GM18520 (cell line): ENCODE measurements at regions not wholly inside any gene's neighbourhood (a gene's known extent, or its start where the extent isn't known, plus 50 kb on each side); places are given as distances from the start of the nearest gene placed in this dataset.

Source experiments
- ATAC-seq: cut with Tn5 transposase; IDR thresholded peaks from one replicate; pipeline ENCODE4 v1.9.1; 2021; ENCODE audit not compliant: unreplicated experiment

- ATAC-seq = no peak
These were observed 427.9 kb upstream of the CDH7 start for GRCh38 chr18:65322895-65323294.

GRCh38 chr18:65298422-65298821, 452.4 kb upstream of the CDH7 start:
- no peak for ATAC-seq

DNA sequence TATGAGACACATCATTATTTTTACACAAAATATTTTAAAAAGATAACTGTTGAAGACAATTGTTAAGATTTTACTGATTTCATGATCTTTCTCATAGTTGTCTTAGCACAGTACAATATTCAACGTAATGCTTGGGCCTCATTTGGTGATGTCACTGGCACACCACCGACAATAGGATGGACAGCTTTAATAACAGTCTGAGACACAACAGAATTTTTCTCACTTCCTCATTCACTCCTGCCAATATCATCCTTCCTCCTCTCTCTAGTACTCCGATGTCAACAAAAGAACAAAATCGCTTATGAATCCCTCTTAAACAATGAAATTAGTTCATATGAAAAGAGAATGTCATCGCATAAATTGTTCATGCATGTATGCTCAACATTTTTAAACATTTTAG, 461.9 kb upstream of the CDH7 start:
- ATAC-seq = no peak

DNA sequence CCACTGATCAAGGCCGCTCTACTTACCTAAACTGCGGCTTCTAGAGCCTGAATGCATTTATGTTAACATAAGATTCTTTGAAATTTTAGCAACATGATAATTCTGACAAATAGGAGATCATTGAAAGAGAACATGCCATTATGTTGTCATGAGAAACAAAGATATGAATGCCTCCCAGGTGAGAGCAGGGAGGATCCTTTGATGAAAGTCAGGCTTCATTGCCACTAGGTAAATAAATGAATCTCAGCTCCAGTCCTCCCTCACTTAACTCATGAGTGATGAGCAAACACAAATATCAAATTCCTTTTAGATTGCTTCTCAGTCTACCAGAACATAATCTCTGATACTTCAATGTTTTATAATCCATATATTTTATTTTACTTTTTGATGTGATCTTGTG, 463.2 kb upstream of the CDH7 start:
- ATAC-seq = no peak

GRCh38 chr18:65282096-65282495, 468.7 kb upstream of the CDH7 start:
- no peak for ATAC-seq

DNA sequence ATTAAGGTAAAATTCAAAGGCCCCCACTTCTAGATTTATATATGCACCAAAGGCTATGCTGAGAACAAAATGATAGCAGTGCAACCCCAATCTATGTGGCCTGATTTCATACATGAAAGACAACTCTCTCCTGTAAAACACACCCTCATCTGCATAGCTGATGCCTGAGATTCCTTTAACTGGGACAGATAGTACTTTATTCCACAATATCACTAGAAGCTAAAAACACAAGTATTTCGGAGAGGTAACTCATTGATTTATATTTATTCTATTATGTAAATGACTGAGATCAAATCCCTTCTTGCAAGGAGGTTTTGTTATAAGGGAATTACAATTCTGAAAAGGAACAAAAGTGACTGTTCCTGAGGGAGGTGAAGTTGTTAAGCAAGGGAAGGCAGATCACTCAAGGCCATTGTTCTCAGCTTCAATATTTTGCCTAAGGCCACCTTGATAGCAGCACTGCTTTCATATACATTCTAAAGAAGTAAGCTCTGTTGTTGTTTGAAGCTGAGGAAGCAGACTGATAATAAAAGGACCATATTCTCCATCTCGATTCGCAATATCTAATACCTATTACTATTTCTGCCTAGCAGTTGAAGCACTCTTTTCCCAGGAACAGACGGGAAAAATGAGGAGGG, 471.0 kb upstream of the CDH7 start:
- ATAC-seq = no peak

- no peak for ATAC-seq
These were observed 471.7 kb upstream of the CDH7 start for GRCh38 chr18:65278939-65279667.

DNA sequence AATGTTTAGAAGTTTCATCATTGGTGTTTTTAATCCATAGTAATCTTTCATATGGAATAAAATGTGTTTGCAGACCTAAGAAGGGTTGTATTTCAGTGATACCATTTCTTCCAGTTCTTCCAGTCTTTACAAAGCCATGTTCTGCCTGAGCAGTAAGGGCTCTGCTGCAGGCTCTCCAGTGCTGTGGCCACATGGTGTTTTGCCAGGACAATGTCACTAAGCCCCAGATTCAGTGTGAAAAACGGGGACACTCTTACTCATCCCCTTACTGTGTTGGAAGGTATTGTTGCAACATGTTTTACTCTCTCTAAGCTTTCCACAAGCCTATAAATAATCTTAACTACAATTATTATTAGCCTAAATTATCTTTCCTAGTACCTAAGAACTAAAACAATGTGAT, 481.4 kb upstream of the CDH7 start:
- ATAC-seq = no peak

DNA sequence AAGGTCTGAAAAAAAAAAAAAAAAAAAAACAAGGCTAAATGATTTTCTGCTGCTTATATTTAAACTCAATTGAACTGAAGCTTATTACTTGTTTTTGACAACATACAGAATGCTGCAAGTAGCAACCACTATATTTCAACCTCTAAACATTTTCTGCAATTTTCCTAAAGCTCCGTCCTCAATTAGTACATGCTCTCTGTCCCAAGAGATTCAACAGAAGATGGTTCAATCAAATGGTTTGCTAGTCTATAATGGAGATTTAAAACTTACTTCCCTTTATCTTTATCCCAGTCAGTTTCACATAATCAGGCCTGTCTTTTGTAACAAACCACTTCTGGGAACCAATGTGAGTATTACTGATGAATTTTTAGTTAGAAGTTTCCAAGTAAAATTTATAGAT, 485.1 kb upstream of the CDH7 start:
- ATAC-seq = no peak

DNA sequence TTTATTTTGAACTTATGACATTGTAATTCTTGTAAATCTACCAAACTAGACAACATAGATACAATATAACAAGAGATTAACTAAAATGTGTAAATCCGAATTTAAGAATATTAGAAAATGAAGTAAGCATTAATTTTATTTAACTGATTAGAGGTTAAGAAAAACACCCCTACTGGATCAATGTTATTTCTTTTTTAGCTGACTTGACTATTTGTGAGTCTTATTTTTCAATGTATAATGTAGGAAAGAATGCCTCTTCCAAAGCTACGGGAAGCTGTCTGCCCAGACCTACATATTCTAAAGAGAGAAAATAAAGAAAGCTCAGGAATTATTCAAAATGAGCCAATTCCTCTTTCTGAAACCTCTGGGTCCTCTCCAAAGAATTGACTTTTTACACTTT, 490.8 kb upstream of the CDH7 start:
- no peak for ATAC-seq

- ATAC-seq = no peak
These were observed 491.4 kb upstream of the CDH7 start for GRCh38 chr18:65259403-65259802.

DNA sequence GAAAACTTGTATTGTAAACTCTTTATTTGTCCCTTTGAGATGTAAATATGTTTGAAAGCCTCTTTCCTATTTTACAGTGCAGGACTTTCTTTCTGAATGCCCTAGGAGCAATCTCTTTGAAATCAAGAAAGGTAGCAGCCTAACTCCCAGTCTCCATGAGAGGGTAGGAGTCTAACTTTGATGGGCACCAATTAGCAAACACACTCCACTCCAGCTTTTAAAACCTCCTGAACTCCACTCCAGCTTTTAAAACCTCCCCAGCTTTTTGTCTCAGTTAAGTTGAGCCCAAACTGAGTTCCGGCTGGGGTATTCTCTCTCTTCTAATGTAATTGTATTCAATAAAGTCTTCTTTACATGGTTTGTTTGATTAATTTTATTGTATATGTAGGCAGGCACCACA, 493.7 kb upstream of the CDH7 start:
- ATAC-seq = no peak

GRCh38 chr18:65255417-65255816, 495.4 kb upstream of the CDH7 start:
- ATAC-seq = no peak

DNA sequence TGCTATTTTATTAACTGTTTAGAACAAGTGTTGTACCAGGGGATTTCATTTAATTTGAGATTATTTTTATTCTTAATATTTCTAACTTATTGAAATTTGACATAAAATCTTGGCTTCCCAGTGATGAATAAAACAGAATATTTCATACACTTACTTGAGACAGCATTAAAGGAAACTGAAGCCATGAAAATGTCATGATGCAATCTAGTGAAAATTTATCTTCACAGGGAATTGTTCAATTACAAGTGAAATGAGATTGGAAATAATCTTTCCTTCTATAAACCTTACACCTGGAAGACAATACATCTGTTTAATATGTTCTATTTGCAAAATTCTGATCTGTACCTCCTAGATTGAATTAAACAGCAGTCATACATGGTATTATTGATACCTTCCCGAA, 511.0 kb upstream of the CDH7 start:
- ATAC-seq = no peak

DNA sequence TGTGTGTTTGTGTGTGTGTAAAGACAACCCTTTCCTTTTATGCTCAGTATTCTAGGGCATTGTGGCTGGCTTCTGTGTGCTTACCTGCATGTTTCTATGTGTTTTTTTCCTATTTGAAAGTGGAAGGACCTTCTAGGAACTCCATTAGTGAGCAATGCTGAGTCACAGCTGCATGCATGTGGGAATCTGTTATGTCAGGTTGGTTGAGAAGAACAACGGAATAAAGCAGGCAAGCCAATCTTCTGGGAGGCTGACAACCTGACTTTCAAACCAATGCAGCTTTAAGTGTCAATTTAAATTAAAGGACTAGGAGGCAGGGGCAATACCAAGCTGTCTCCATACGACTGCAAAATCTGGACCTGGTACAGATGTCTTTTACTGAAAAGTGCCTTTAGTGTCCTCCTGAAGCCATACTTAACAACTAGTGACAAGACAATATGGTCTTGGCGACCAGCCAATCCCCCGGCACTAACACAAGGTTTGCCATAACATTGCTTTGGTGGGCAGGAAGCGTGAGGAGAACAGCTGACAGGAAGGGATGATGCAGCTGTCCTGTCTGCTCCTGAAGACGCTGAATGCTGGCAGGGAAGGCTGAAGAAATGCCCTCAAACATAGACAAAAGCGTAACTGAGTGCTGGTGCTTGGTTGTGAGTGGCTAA, 514.7 kb upstream of the CDH7 start:
- ATAC-seq = no peak

- no peak for ATAC-seq
These were observed 520.5 kb upstream of the CDH7 start for GRCh38 chr18:65230311-65230710.

DNA sequence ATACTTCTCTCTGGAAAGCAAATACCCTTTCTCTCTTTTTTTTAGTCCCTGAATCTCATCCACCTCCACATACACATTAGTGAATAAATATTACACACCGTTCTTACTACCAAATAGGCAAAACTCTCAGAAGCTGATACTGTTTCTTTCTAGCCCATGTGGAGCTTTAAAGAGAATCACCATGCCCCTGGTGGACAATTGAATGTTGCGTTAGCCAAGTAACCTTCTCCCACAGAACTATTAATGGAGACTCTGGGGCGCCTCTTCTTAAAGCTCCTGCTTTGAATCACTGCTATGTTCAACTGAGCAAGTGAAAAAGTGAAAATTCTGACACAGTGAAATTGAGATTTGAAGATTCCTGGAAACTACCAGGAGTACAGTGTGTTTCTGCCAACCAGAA, 522.8 kb upstream of the CDH7 start:
- ATAC-seq = no peak

GRCh38 chr18:65221736-65222135, 529.1 kb upstream of the CDH7 start:
- ATAC-seq = no peak

GRCh38 chr18:65221115-65221514, 529.7 kb upstream of the CDH7 start:
- ATAC-seq = no peak

DNA sequence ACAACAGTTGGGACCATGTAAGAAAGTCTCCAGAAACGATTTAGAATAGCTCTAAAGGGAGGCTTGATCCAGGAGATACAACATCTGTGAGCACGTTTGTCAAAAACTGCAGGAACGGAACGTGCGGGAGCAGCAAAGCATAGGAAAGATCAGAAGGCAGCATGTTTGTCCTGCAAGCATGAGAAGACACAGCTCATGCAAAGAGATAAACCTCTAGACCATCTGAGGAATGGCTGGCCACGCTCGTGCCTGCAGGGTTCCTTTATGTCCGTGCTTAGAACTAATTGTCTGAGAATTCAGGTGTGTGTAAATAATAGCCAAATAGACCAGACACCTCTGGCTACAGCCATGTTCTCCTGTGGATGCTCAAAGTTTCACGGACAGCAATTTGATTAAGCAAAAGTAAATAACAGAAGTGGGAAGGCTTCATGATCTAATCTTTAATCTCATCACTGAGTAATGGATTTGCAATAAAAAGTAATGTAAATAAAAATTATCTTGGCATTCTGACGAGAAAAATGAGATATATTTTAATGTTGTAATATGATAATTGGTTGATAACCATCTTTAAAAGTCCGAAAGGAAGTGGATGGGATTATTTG, 534.8 kb upstream of the CDH7 start:
- ATAC-seq = no peak

- ATAC-seq = no peak
These were observed 536.4 kb upstream of the CDH7 start for GRCh38 chr18:65214456-65214855.
